Sigmoid colon (tissue), 4 donors: ENCODE measurements at regions not wholly inside any gene's neighbourhood (a gene's known extent, or its start where the extent isn't known, plus 50 kb on each side); places are given as distances from the start of the nearest gene placed in this dataset.

ENCODE experiments used
- POLR2A ChIP-seq, 2 donors: fragments of 450-650 bp; IDR thresholded peaks; one replicate each; pipeline ENCODE4 v1.6.1; 2016; ENCODE audit warnings: antibody characterized with exemption in 2 of 2, mild to moderate bottlenecking in 2 of 2, moderate library complexity in 2 of 2
- POLR2AphosphoS5 ChIP-seq, 4 donors: sonication (generic); formaldehyde crosslinking; IDR thresholded peaks; one replicate each; pipeline ENCODE4 v1.6.1; 2017; ENCODE audit warnings: antibody characterized with exemption in 4 of 4
- TF ChIP-seq, protein P1 (sequence below), 4 experiments: fragments of 450-650 bp in 3 of 4; fragments of 200-600 bp in 1 of 4; IDR thresholded peaks; one replicate each; pipeline ENCODE4 v1.5.1; 2016 to 2019; ENCODE audit warnings: antibody characterized with exemption in 4 of 4, mild to moderate bottlenecking in 3 of 4, moderate library complexity in 2 of 4

DNA sequence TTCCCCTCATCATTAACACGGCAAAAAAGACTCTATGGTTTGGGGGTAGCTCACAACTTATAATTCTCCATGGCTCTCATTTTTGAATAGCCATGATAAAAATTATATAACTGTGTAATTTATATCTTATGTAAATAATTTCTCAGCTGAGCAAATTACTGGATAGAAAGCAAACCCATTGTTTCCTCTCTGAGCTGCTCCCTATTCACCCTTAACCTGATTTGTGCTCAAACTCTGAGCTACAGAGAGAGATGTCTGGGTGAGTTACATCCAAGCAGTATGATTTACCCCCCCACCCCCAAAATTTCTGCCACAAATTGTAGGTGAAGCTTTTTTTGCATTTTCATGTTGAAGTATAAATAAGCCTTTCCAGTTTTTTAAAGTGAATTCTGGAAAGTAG lies 123.7 kb downstream of the TFCP2L1 start:
- TF ChIP-seq, protein P1, sequence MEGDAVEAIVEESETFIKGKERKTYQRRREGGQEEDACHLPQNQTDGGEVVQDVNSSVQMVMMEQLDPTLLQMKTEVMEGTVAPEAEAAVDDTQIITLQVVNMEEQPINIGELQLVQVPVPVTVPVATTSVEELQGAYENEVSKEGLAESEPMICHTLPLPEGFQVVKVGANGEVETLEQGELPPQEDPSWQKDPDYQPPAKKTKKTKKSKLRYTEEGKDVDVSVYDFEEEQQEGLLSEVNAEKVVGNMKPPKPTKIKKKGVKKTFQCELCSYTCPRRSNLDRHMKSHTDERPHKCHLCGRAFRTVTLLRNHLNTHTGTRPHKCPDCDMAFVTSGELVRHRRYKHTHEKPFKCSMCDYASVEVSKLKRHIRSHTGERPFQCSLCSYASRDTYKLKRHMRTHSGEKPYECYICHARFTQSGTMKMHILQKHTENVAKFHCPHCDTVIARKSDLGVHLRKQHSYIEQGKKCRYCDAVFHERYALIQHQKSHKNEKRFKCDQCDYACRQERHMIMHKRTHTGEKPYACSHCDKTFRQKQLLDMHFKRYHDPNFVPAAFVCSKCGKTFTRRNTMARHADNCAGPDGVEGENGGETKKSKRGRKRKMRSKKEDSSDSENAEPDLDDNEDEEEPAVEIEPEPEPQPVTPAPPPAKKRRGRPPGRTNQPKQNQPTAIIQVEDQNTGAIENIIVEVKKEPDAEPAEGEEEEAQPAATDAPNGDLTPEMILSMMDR (IDR thresholded peaks at IDR 0.05), result no peak
- TF ChIP-seq POLR2A (IDR thresholded peaks at IDR 0.05) (no peak), POLR2AphosphoS5 (IDR thresholded peaks at IDR 0.05) (no peak)
